ENCODE measurements at regions not wholly inside any gene's neighbourhood (a gene's known extent, or its start where the extent isn't known, plus 50 kb on each side); places are given as distances from the start of the nearest gene placed in this dataset.

GRCh38 chr15:88717382-88718031 is 78.7 kb downstream of the ISG20 start:
- H3K36me3 ChIP-seq (ENCODE audit: insufficient read depth, low read length): no peaks in the 10 kb centered on the region
- Mint-ChIP-seq H3K4me1 (no peaks in the 10 kb centered on the region), H3K27me3 (peaks cover 7 to 19% of the 10 kb centered on the region in 2 donors), H3K9me3 (no peaks in the 10 kb centered on the region), H3K4me3 (no peak overlapping the region), H3K36me3 (no peaks in the 10 kb centered on the region), H3K27ac (no peak overlapping the region)
- POLR2A ChIA-PET (ENCODE audit: partially characterized antibody): no interaction called here
- H3K4me3 ChIP-seq (ENCODE audit: low read length in 2 of 2): no peak overlapping the region
- H3K9me3 ChIP-seq (ENCODE audit: control insufficient read depth in 1 of 2, low read length in 2 of 2): no peaks in the 10 kb centered on the region
- intact Hi-C loops (cut with micrococcal nuclease): no loop called here
- H3K4me1 ChIP-seq (ENCODE audit: insufficient read depth, low read length): no peaks in the 10 kb centered on the region
- DNase-seq: no peak
- no peaks in the 10 kb centered on the region for H3K27me3 ChIP-seq (ENCODE audit: insufficient read depth, low read length)
- CTCF ChIA-PET (ENCODE audit: partially characterized antibody): no interaction called here
- H3K27ac ChIP-seq (ENCODE audit: low read depth, low read length): no peak overlapping the region

DNA sequence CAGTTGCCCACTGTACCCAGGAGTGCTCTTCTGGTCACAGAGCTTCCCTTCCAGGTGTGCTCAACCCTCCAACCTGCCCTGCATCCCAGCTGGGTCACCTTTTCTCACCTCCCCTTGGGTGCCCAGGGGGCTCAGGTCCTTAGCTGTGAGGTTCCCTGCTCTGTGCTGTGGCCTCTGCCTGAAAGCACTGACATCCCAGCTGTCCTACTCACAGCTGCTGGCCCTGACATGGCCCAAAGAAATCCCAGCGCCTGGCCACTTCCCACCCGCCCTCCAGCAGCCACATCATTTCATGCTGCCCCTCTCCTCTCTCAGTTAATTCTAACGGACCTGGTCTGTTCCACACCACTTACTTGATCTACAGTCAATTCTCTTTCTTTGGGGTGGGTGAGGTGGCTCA is 79.9 kb downstream of the ISG20 start:
- H3K36me3 Mint-ChIP-seq: peaks cover 0 to 4% of the 10 kb centered on the region in 2 donors
- Histone ChIP-seq H3K27me3 (ENCODE audit: insufficient read depth, low read length) (no peaks in the 10 kb centered on the region), H3K4me3 (ENCODE audit: low read length in 2 of 2) (no peak overlapping the region), H3K9me3 (ENCODE audit: control insufficient read depth in 1 of 2, low read length in 2 of 2) (no peaks in the 10 kb centered on the region), H3K27ac (ENCODE audit: low read depth, low read length) (no peak overlapping the region), H3K4me1 (ENCODE audit: insufficient read depth, low read length) (no peaks in the 10 kb centered on the region), H3K36me3 (ENCODE audit: insufficient read depth, low read length) (no peaks in the 10 kb centered on the region)
- DNase-seq: no peak
- no peaks in the 10 kb centered on the region for H3K4me1 Mint-ChIP-seq
- H3K27ac Mint-ChIP-seq: no peak overlapping the region
- intact Hi-C loops (cut with micrococcal nuclease): no loop called here
- peaks cover 9 to 15% of the 10 kb centered on the region in 2 donors for H3K27me3 Mint-ChIP-seq
- ChIA-PET CTCF (ENCODE audit: partially characterized antibody) (no interaction called here), POLR2A (ENCODE audit: partially characterized antibody) (no interaction called here)
- H3K4me3 Mint-ChIP-seq: no peak overlapping the region
- peaks cover 0 to 8% (median 0%) of the 10 kb centered on the region in 8 donors for H3K9me3 Mint-ChIP-seq

DNA sequence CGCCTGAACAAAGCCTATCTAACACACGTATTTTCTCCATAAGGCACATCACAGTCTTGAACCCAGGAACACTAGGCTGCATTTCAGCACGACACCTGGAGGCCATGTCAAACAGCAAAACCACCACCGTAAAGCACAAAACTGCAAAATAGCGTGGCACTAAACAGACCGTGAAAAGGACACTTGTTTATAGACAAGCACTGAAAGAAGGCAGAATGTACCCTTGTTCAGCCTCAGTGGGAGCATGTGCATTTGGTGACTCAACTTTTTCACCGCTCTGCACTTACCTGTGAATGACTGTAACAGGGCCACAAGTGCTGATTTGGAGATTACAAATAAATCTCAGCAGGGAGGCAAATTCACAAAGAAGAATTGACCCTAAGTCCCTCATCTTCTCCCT is 80.8 kb downstream of the ISG20 start:
- no peaks in the 10 kb centered on the region for H3K9me3 ChIP-seq (ENCODE audit: control insufficient read depth in 1 of 2, low read length in 2 of 2)
- H3K27me3 Mint-ChIP-seq: peaks cover 11 to 14% of the 10 kb centered on the region in 2 donors

DNA sequence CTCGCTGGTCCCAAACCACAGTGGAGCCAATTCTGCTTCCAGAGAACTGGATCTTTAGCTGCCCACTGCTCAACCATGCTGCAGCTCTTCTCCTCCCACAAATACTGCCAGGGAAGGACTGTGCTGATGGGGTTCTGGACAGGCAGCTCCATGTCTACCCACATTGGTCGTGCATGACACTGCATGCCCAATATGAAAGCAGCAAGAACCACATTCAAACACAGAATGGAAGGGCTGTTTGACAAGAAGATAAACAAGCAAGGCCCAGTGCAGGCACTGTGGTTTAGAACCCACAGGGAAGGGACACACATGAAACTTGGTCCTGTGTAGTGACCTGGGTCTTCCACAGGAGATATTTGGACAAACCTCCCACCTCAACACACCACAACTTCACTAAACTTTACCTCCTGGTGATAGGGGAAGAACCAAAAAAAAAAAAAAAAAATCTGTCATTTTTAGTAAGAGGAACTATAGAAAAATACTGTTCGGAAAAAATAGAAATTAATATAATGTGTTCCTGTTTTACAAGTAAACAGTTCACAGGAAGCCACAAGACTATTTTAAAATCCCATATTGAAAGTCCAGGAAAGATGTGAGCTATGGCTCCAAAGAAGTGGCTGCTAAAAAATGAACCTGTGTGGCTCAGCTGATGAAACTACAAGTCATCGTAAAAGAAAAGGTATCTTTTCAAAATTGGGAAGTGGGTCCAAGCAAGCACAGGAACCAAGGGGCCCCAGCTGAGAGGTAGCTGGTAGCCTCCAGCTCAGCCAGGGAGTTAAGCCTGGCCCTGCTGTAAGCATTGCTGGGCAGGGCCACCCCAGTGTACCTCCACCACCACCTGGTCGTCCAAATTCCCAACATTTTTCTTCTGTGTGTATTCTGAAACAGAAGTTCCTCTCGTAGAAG is 77.7 kb upstream of the ACAN start:
- Mint-ChIP-seq H3K36me3 (peaks cover 0 to 4% of the 10 kb centered on the region in 2 donors), H3K4me1 (peaks cover 0 to 2% (median 0%) of the 10 kb centered on the region in 4 donors), H3K27me3 (peaks cover 8 to 18% of the 10 kb centered on the region in 2 donors), H3K4me3 (no peak overlapping the region), H3K27ac (no peak overlapping the region), H3K9me3 (peaks cover 0 to 8% (median 2%) of the 10 kb centered on the region in 8 donors)
- ChIA-PET POLR2A (ENCODE audit: partially characterized antibody) (no interaction called here), CTCF (ENCODE audit: partially characterized antibody) (no interaction called here)
- intact Hi-C loops (cut with micrococcal nuclease): no loop called here
- no peak for DNase-seq
- no peaks in the 10 kb centered on the region for H3K4me1 ChIP-seq (ENCODE audit: insufficient read depth, low read length)
- H3K36me3 ChIP-seq (ENCODE audit: insufficient read depth, low read length): no peaks in the 10 kb centered on the region
- H3K27ac ChIP-seq (ENCODE audit: low read depth, low read length): no peak overlapping the region
- H3K27me3 ChIP-seq (ENCODE audit: insufficient read depth, low read length): no peaks in the 10 kb centered on the region
- H3K9me3 ChIP-seq (ENCODE audit: control insufficient read depth in 1 of 2, low read length in 2 of 2): no peaks in the 10 kb centered on the region
- H3K4me3 ChIP-seq (ENCODE audit: low read length in 2 of 2): no peak overlapping the region

More for the DNA sequence above, 80.8 kb downstream of the ISG20 start:
- Histone ChIP-seq H3K36me3 (ENCODE audit: insufficient read depth, low read length) (no peaks in the 10 kb centered on the region), H3K27me3 (ENCODE audit: insufficient read depth, low read length) (no peaks in the 10 kb centered on the region), H3K4me3 (ENCODE audit: low read length in 2 of 2) (no peak overlapping the region), H3K4me1 (ENCODE audit: insufficient read depth, low read length) (no peaks in the 10 kb centered on the region), H3K27ac (ENCODE audit: low read depth, low read length) (no peak overlapping the region)
- H3K4me3 Mint-ChIP-seq: no peak overlapping the region
- peaks cover 0 to 4% of the 10 kb centered on the region in 2 donors for H3K36me3 Mint-ChIP-seq
- ChIA-PET POLR2A (ENCODE audit: partially characterized antibody) (no interaction called here), CTCF (ENCODE audit: partially characterized antibody) (no interaction called here)
- DNase-seq: no peak
- no peaks in the 10 kb centered on the region for H3K4me1 Mint-ChIP-seq
- intact Hi-C loops (cut with micrococcal nuclease): no loop called here
- peaks cover 0 to 8% (median under 1%) of the 10 kb centered on the region in 8 donors for H3K9me3 Mint-ChIP-seq
- no peak overlapping the region for H3K27ac Mint-ChIP-seq

GRCh38 chr15:88727439-88727838 is 75.8 kb upstream of the ACAN start:
- no peaks in the 10 kb centered on the region for H3K27me3 ChIP-seq (ENCODE audit: insufficient read depth, low read length)
- H3K4me1 Mint-ChIP-seq: peaks cover 0 to 2% (median 0%) of the 10 kb centered on the region in 4 donors
- H3K27me3 Mint-ChIP-seq: peaks cover 4 to 15% of the 10 kb centered on the region in 2 donors
- H3K27ac Mint-ChIP-seq: no peak overlapping the region
- no peaks in the 10 kb centered on the region for H3K9me3 ChIP-seq (ENCODE audit: control insufficient read depth in 1 of 2, low read length in 2 of 2)
- H3K4me3 Mint-ChIP-seq: no peak overlapping the region
- CTCF ChIA-PET (ENCODE audit: partially characterized antibody): no interaction called here
- no peak overlapping the region for H3K27ac ChIP-seq (ENCODE audit: low read depth, low read length)
- POLR2A ChIA-PET (ENCODE audit: partially characterized antibody): no interaction called here
- H3K36me3 Mint-ChIP-seq: peaks cover 0 to 4% of the 10 kb centered on the region in 2 donors
- DNase-seq: no peak
- H3K9me3 Mint-ChIP-seq: peaks cover 0 to 8% (median 2%) of the 10 kb centered on the region in 8 donors
- no peaks in the 10 kb centered on the region for H3K4me1 ChIP-seq (ENCODE audit: insufficient read depth, low read length)
- H3K36me3 ChIP-seq (ENCODE audit: insufficient read depth, low read length): no peaks in the 10 kb centered on the region
- H3K4me3 ChIP-seq (ENCODE audit: low read length in 2 of 2): no peak overlapping the region
- intact Hi-C loops (cut with micrococcal nuclease): no loop called here

DNA sequence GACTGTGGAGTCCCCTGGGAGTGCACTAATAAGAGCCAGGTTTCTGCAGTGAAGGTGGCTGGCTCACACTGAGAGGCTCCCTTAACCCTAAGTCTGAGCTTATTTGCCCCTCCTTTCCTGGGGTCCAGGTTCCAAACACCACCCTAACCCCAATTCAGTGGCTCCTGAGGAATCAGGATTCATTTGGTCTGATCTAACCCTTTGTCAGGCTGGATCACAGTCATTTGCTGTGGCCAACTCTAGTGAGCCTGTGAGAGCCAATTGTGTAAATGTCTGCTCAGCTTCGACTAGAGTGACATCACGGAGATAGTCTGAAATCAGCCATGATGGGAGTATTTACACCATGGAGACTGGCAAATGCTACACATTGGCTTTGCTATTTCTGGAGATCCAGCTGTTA is 73.7 kb upstream of the ACAN start:
- Histone ChIP-seq H3K9me3 (ENCODE audit: control insufficient read depth in 1 of 2, low read length in 2 of 2) (no peaks in the 10 kb centered on the region), H3K4me3 (ENCODE audit: low read length in 2 of 2) (no peak overlapping the region), H3K36me3 (ENCODE audit: insufficient read depth, low read length) (no peaks in the 10 kb centered on the region), H3K27ac (ENCODE audit: low read depth, low read length) (no peak overlapping the region), H3K27me3 (ENCODE audit: insufficient read depth, low read length) (no peaks in the 10 kb centered on the region), H3K4me1 (ENCODE audit: insufficient read depth, low read length) (no peaks in the 10 kb centered on the region)
- CTCF ChIA-PET (ENCODE audit: partially characterized antibody): no interaction called here
- Mint-ChIP-seq H3K27me3 (peaks cover 9 to 11% of the 10 kb centered on the region in 2 donors), H3K36me3 (no peaks in the 10 kb centered on the region), H3K27ac (no peak overlapping the region), H3K4me3 (no peak overlapping the region), H3K4me1 (peaks cover 0 to 2% (median 0%) of the 10 kb centered on the region in 4 donors), H3K9me3 (peaks cover 0 to 3% (median 0%) of the 10 kb centered on the region in 8 donors)
- no peak for DNase-seq
- POLR2A ChIA-PET (ENCODE audit: partially characterized antibody): no interaction called here
- intact Hi-C loops (cut with micrococcal nuclease): no loop called here

DNA sequence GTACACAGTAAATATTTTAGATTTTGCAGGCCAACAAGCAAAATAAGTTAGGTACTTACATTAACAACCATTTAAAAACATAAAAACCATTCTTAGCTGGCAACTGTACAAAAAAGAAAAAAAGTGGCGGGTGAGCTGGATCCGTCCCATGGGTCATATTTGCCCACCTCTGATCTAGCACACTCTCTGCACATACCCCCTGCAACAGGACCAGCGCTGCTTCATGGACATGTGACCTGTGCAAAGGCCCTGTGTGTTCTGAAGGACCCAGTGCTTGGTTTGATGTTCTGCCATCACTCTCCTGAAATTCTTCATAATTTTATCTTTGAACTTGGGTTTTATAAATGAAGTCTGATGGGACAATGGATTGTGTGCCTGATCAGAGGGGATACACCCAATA is 72.5 kb upstream of the ACAN start:
- CTCF ChIA-PET (ENCODE audit: partially characterized antibody): no interaction called here
- no peak overlapping the region for H3K4me3 ChIP-seq (ENCODE audit: low read length in 2 of 2)
- no peak for DNase-seq
- H3K27ac Mint-ChIP-seq: no peak overlapping the region
- H3K4me3 Mint-ChIP-seq: no peak overlapping the region
- POLR2A ChIA-PET (ENCODE audit: partially characterized antibody): no interaction called here
- no peak overlapping the region for H3K27ac ChIP-seq (ENCODE audit: low read depth, low read length)
- no peaks in the 10 kb centered on the region for H3K27me3 ChIP-seq (ENCODE audit: insufficient read depth, low read length)
- intact Hi-C loops (cut with micrococcal nuclease): no loop called here
- peaks cover 0 to 2% (median 0%) of the 10 kb centered on the region in 4 donors for H3K4me1 Mint-ChIP-seq
- H3K9me3 ChIP-seq (ENCODE audit: control insufficient read depth in 1 of 2, low read length in 2 of 2): no peaks in the 10 kb centered on the region
- no peaks in the 10 kb centered on the region for H3K36me3 Mint-ChIP-seq
- H3K36me3 ChIP-seq (ENCODE audit: insufficient read depth, low read length): no peaks in the 10 kb centered on the region
- H3K4me1 ChIP-seq (ENCODE audit: insufficient read depth, low read length): no peaks in the 10 kb centered on the region
- peaks cover 0 to 3% (median 0%) of the 10 kb centered on the region in 8 donors for H3K9me3 Mint-ChIP-seq
- H3K27me3 Mint-ChIP-seq: peaks cover 9 to 12% of the 10 kb centered on the region in 2 donors
